Kidney (tissue), 13 donors: ENCODE measurements at regions not wholly inside any gene's neighbourhood (a gene's known extent, or its start where the extent isn't known, plus 50 kb on each side); places are given as distances from the start of the nearest gene placed in this dataset.
A peak's percentile ranks its signal among the peaks of the same experiment; 100 is the strongest.

Source experiments
- DNase-seq, 5 donors: peaks; one replicate each; pipeline ENCODE4 v3.0.0-alpha.2; 2013 to 2020
- FAIRE-seq: peaks from 2 replicates; lab custom pipeline; 2012; peaks lifted over from hg19 to GRCh38; lab: Jason Lieb, UNC
- H3K27ac ChIP-seq, 2 donors: one replicate each; pipeline ENCODE4 v1.7.0; 2013; ENCODE audit warnings: low read depth in 2 of 2, low read length in 2 of 2, inconsistent platforms in 1 of 2
- H3K27me3 ChIP-seq: one replicate; pipeline ENCODE4 v1.7.1; 2013; ENCODE audit warnings: low read length, inconsistent platforms; ENCODE audit not compliant: control insufficient read depth, insufficient read depth
- H3K36me3 ChIP-seq, 3 donors: one replicate each; pipeline versions ENCODE4 v1.7.0 to v1.7.1; 2013; ENCODE audit warnings: low read length in 3 of 3, control low read depth in 1 of 3, inconsistent platforms in 1 of 3; ENCODE audit not compliant: insufficient read depth in 3 of 3, control insufficient read depth in 2 of 3
- H3K4me1 ChIP-seq, 3 donors: one replicate each; pipeline versions ENCODE4 v1.7.0 to v1.7.1; 2013; ENCODE audit warnings: low read length in 3 of 3, inconsistent platforms in 1 of 3, low read depth in 1 of 3; ENCODE audit not compliant: control insufficient read depth in 2 of 3, insufficient read depth in 2 of 3
- H3K4me3 ChIP-seq, 3 donors: one replicate each; pipeline versions ENCODE4 v1.7.0 to v1.8.1; 2013; ENCODE audit warnings: low read length in 3 of 3, control low read depth in 1 of 3, inconsistent platforms in 1 of 3
- H3K9ac ChIP-seq, 3 donors: one replicate each; pipeline versions ENCODE4 v1.7.0 to v1.7.1; 2013; ENCODE audit warnings: low read length in 3 of 3, control low read depth in 1 of 3, inconsistent platforms in 1 of 3
- H3K9me3 ChIP-seq, 3 donors: one replicate each; pipeline versions ENCODE4 v1.7.0 to v1.7.1; 2013; ENCODE audit warnings: low read length in 3 of 3, control low read depth in 1 of 3, inconsistent platforms in 1 of 3; ENCODE audit not compliant: control insufficient read depth in 2 of 3, insufficient read depth in 1 of 3
- intact Hi-C: fragments of 100-400 bp; cut with DNase I; formaldehyde crosslinking; loops from one replicate; pipeline ENCODE4 v1.11.1; 2022
- TF ChIP-seq, protein P1 (sequence below): IDR thresholded peaks from 3 replicates; pipeline ENCODE4 v1.5.1; 2012; ENCODE audit warnings: mild to moderate bottlenecking, moderate library complexity, borderline replicate concordance; ENCODE audit not compliant: insufficient read depth; ENCODE audit errors: extremely low read depth
- donor health status: control.
- donor health status: control.
- donor health status: control.
- donor health status: control.
- donor health status: control.
- donor health status: DM: yes; HTN: yes; CAD: no.
- donor health status: Normal renal cell carcinoma (clear cell type).

DNA sequence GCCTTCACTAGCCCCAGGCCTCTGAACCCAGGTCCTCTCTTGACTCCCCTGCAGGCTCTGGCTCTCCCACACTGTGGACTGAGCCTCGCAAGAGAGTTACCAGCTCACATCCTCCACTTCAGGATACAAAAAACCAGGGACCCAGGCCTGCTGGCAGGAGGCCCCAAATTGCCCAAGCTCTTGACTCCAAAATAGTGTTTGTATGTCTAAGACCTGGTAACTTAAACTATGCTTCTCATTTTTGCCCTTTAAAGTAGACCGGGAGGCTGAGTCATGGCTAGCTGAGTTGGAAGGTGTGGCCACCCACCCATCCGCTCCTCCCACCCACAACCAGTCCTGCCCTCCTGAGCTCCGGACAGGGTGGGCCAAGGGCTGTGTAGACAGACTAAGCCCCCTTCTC lies 250.0 kb downstream of the SOX9 start:
- Histone ChIP-seq H3K4me3 (no peak overlapping the region), H3K4me1 (peaks cover 0 to 2% (median 0%) of the 10 kb centered on the region in 3 donors), H3K9me3 (no peaks in the 10 kb centered on the region), H3K27ac (no peak overlapping the region), H3K36me3 (no peaks in the 10 kb centered on the region), H3K27me3 (no peaks in the 10 kb centered on the region), H3K9ac (no peak overlapping the region)
- TF ChIP-seq, protein P1, sequence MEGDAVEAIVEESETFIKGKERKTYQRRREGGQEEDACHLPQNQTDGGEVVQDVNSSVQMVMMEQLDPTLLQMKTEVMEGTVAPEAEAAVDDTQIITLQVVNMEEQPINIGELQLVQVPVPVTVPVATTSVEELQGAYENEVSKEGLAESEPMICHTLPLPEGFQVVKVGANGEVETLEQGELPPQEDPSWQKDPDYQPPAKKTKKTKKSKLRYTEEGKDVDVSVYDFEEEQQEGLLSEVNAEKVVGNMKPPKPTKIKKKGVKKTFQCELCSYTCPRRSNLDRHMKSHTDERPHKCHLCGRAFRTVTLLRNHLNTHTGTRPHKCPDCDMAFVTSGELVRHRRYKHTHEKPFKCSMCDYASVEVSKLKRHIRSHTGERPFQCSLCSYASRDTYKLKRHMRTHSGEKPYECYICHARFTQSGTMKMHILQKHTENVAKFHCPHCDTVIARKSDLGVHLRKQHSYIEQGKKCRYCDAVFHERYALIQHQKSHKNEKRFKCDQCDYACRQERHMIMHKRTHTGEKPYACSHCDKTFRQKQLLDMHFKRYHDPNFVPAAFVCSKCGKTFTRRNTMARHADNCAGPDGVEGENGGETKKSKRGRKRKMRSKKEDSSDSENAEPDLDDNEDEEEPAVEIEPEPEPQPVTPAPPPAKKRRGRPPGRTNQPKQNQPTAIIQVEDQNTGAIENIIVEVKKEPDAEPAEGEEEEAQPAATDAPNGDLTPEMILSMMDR: no peak
- intact Hi-C loops: no loop called here
- DNase-seq: no peak
- FAIRE-seq: no peak

DNA sequence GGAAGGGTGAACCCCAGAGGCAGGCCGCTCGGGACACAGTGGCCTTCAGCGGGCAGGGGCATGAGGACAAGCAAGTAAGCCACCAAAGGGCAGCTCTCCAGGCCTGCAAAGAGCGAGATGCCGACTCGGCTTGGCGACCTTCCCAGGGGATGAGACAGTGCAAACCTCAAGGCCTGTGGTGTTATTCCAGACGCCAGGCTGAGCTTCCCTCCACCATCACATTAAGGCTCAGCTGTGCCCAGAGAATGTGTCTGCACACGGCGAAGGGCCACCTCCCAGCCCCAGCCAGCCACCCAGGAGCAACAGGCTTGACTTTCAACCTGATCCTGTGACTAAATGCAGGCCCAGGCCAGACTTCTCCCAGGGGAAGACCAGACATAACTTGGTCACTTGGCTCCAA lies 251.4 kb downstream of the SOX9 start:
- DNase-seq: no peak
- intact Hi-C loops: no loop called here
- Histone ChIP-seq H3K9ac (no peak overlapping the region), H3K36me3 (no peaks in the 10 kb centered on the region), H3K4me1 (peaks cover 0 to 2% (median 0%) of the 10 kb centered on the region in 3 donors), H3K9me3 (no peaks in the 10 kb centered on the region), H3K27me3 (no peaks in the 10 kb centered on the region), H3K27ac (no peak overlapping the region), H3K4me3 (no peak overlapping the region)
- TF ChIP-seq, protein P1: no peak
- no peak for FAIRE-seq

DNA sequence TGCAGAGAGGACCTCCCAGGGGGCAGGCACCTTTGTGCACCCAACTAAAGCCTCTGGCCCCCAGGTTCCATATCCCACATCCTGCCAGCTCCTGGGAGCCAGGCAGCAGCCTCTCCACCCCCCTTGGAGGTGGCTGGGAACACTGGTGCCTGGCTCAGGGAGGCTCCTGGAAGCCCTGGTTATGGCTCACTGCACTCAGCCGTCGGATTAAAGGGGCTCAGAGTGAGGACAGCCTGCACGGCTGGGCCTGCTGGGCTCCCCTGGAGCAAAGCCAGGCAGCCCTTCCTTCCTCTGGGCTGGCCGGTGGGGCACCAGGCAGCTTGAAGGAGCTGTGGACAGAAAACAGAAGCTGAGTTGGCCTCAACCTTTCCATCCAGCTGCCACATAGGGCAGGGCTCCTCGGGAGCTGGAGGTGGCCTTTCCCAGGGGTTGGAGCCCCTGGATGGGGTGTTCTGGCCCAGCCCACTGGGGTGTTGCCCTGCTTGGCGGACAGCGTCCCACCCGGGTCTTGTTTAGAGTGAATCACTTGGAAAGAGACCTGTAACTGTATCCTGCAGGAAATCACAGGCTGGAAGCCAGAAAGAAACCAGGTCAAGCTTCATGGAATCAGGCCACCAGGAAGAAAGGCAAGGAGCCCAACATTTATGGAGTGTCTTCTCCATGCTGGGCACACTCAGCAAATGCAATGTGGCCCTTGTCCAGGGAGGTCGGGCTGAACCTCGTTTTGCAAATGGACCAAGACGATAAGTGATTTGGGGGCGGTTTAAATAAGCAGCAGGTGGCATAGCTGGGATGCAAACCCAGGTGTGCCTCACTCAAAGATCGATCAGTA lies 253.3 kb downstream of the SOX9 start:
- Histone ChIP-seq H3K36me3 (no peaks in the 10 kb centered on the region), H3K9ac (no peak overlapping the region), H3K27me3 (no peaks in the 10 kb centered on the region), H3K4me3 (no peak overlapping the region), H3K4me1 (peaks cover 0 to 2% (median 0%) of the 10 kb centered on the region in 3 donors), H3K27ac (no peak overlapping the region), H3K9me3 (no peaks in the 10 kb centered on the region)
- DNase-seq (peak in 4 of 5 donors; percentile 51 to 71 (median 56)), FAIRE-seq (no peak)
- intact Hi-C loops: no loop called here
- TF ChIP-seq, protein P1: no peak
